Umbilical cord (tissue), 1 donor: ENCODE measurements at regions not wholly inside any gene's neighbourhood (a gene's known extent, or its start where the extent isn't known, plus 50 kb on each side); places are given as distances from the start of the nearest gene placed in this dataset.
"Not testable (repeated sequence)": the region's sequence is repeated elsewhere in the genome, so short reads cannot be mapped to it uniquely, and the experiment has no call there.

Source experiments
- DNase-seq: peaks from one replicate; pipeline ENCODE4 v3.0.0-alpha.2; 2015; ENCODE audit warnings: low spot score

GRCh38 chr20:54980103-54980960 is 504.9 kb downstream of the DOK5 start:
- peak; percentile 21 for DNase-seq

GRCh38 chr20:54950304-54950703 is 474.9 kb downstream of the DOK5 start:
- no peak for DNase-seq

GRCh38 chr20:54941666-54942065 is 466.3 kb downstream of the DOK5 start:
- no peak for DNase-seq

GRCh38 chr20:54940522-54940921 is 465.1 kb downstream of the DOK5 start:
- no peak for DNase-seq

- no peak for DNase-seq
These were observed 463.3 kb downstream of the DOK5 start for GRCh38 chr20:54938707-54939106.

GRCh38 chr20:54933212-54933904 is 458.0 kb downstream of the DOK5 start:
- DNase-seq: no peak

GRCh38 chr20:54929191-54929590 is 453.8 kb downstream of the DOK5 start:
- DNase-seq: no peak

- no peak for DNase-seq
These were observed 453.2 kb downstream of the DOK5 start for GRCh38 chr20:54928564-54928963.

GRCh38 chr20:54922636-54923035 is 447.2 kb downstream of the DOK5 start:
- no peak for DNase-seq

- no peak for DNase-seq
These were observed 446.7 kb downstream of the DOK5 start for GRCh38 chr20:54922096-54922495.

GRCh38 chr20:54920491-54920890 is 445.1 kb downstream of the DOK5 start:
- peak; percentile 28 for DNase-seq

GRCh38 chr20:54918993-54919392 is 443.6 kb downstream of the DOK5 start:
- not testable (repeated sequence) for DNase-seq

- no peak for DNase-seq
These were observed 439.6 kb downstream of the DOK5 start for GRCh38 chr20:54914995-54915394.

GRCh38 chr20:54909702-54910101 is 434.3 kb downstream of the DOK5 start:
- no peak for DNase-seq

GRCh38 chr20:54906134-54906533 is 430.7 kb downstream of the DOK5 start:
- not testable (repeated sequence) for DNase-seq

- DNase-seq: no peak
These were observed 422.4 kb downstream of the DOK5 start for GRCh38 chr20:54897787-54898186.

GRCh38 chr20:54891907-54892306 is 416.5 kb downstream of the DOK5 start:
- no peak for DNase-seq

GRCh38 chr20:54879393-54879792 is 404.0 kb downstream of the DOK5 start:
- DNase-seq: no peak

GRCh38 chr20:54875307-54875706 is 399.9 kb downstream of the DOK5 start:
- DNase-seq: no peak

- no peak for DNase-seq
These were observed 399.3 kb downstream of the DOK5 start for GRCh38 chr20:54874718-54875117.

- no peak for DNase-seq
These were observed 397.0 kb downstream of the DOK5 start for GRCh38 chr20:54872440-54872839.

- no peak for DNase-seq
These were observed 394.4 kb downstream of the DOK5 start for GRCh38 chr20:54869765-54870164.

GRCh38 chr20:54865273-54865672 is 389.9 kb downstream of the DOK5 start:
- DNase-seq: no peak
